Progenitor cell of endocrine pancreas (in vitro differentiated cells): ENCODE measurements at regions not wholly inside any gene's neighbourhood (a gene's known extent, or its start where the extent isn't known, plus 50 kb on each side); places are given as distances from the start of the nearest gene placed in this dataset.

ENCODE experiments used
- DNase-seq: peaks from one replicate; pipeline ENCODE4 v3.0.0; 2021; ENCODE audit warnings: low spot score; ENCODE audit not compliant: unreplicated experiment
- H3K27ac Mint-ChIP-seq: 2 replicates; pipeline ENCODE4 v1.8.0; 2021; ENCODE audit warnings: mild to moderate bottlenecking, moderate library complexity, mixed read lengths
- H3K27me3 Mint-ChIP-seq: 2 replicates; pipeline ENCODE4 v1.8.0; 2021; ENCODE audit warnings: mixed read lengths
- H3K36me3 Mint-ChIP-seq: 2 replicates; pipeline ENCODE4 v1.8.0; 2022; ENCODE audit warnings: mixed read lengths; ENCODE audit not compliant: insufficient read depth
- H3K4me1 Mint-ChIP-seq: 2 replicates; pipeline ENCODE4 v1.8.0; 2021; ENCODE audit warnings: low read depth, mixed read lengths
- H3K4me3 Mint-ChIP-seq: 2 replicates; pipeline ENCODE4 v1.8.0; 2021; ENCODE audit warnings: low read depth, mild to moderate bottlenecking, moderate library complexity, mixed read lengths
- H3K9me3 Mint-ChIP-seq: 2 replicates; pipeline ENCODE4 v1.8.0; 2021; ENCODE audit warnings: low read depth, mixed read lengths
- CTCF ChIP-seq: fragments of 200-600 bp; sonication (generic); IDR thresholded peaks from one replicate; pipeline ENCODE4 v1.5.0; 2021; ENCODE audit warnings: antibody characterized with exemption, mild to moderate bottlenecking; ENCODE audit not compliant: unreplicated experiment

- no peak overlapping the region for H3K27ac Mint-ChIP-seq
Observed at GRCh38 chr21:35196128-35196527, 147.0 kb upstream of the RUNX1 start.

GRCh38 chr21:35195232-35195631, 146.1 kb upstream of the RUNX1 start:
- Mint-ChIP-seq H3K27ac (no peak overlapping the region), H3K36me3 (no peaks in the 10 kb centered on the region), H3K4me3 (no peak overlapping the region), H3K9me3 (no peaks in the 10 kb centered on the region), H3K27me3 (no peaks in the 10 kb centered on the region), H3K4me1 (peaks cover 7% of the 10 kb centered on the region)
- no peak for TF ChIP-seq CTCF
- no peak for DNase-seq

More at GRCh38 chr21:35196128-35196527, 147.0 kb upstream of the RUNX1 start:
- peaks cover 5% of the 10 kb centered on the region for H3K4me1 Mint-ChIP-seq
- H3K27me3 Mint-ChIP-seq = no peaks in the 10 kb centered on the region
- no peaks in the 10 kb centered on the region for H3K9me3 Mint-ChIP-seq
- no peak for DNase-seq
- H3K36me3 Mint-ChIP-seq = no peaks in the 10 kb centered on the region
- no peak overlapping the region for H3K4me3 Mint-ChIP-seq
- TF ChIP-seq CTCF = no peak

GRCh38 chr21:35191754-35192153, 142.7 kb upstream of the RUNX1 start:
- H3K4me3 Mint-ChIP-seq = no peak overlapping the region
- TF ChIP-seq CTCF = no peak
- no peaks in the 10 kb centered on the region for H3K36me3 Mint-ChIP-seq
- no peak for DNase-seq
- no peak overlapping the region for H3K27ac Mint-ChIP-seq
- H3K27me3 Mint-ChIP-seq = no peaks in the 10 kb centered on the region
- H3K9me3 Mint-ChIP-seq = no peaks in the 10 kb centered on the region
- H3K4me1 Mint-ChIP-seq = peaks cover 5% of the 10 kb centered on the region

- Mint-ChIP-seq H3K27ac (no peak overlapping the region), H3K4me3 (no peak overlapping the region), H3K27me3 (no peaks in the 10 kb centered on the region), H3K9me3 (no peaks in the 10 kb centered on the region), H3K4me1 (peaks cover 5% of the 10 kb centered on the region), H3K36me3 (no peaks in the 10 kb centered on the region)
- no peak for TF ChIP-seq CTCF
- no peak for DNase-seq
Observed at GRCh38 chr21:35191128-35191527, 142.0 kb upstream of the RUNX1 start.

GRCh38 chr21:35190201-35190701, 141.1 kb upstream of the RUNX1 start:
- H3K36me3 Mint-ChIP-seq = no peaks in the 10 kb centered on the region
- no peak overlapping the region for H3K27ac Mint-ChIP-seq
- no peak overlapping the region for H3K4me3 Mint-ChIP-seq
- H3K4me1 Mint-ChIP-seq = peaks cover 5% of the 10 kb centered on the region
- no peak for DNase-seq
- no peaks in the 10 kb centered on the region for H3K9me3 Mint-ChIP-seq
- no peak for TF ChIP-seq CTCF
- H3K27me3 Mint-ChIP-seq = no peaks in the 10 kb centered on the region
